ENCODE measurements at regions not wholly inside any gene's neighbourhood (a gene's known extent, or its start where the extent isn't known, plus 50 kb on each side); places are given as distances from the start of the nearest gene placed in this dataset.
"Not testable (repeated sequence)": the region's sequence is repeated elsewhere in the genome, so short reads cannot be mapped to it uniquely, and the experiment has no call there.

GRCh38 chr6:112504621-112505020 lies 157.5 kb downstream of the RFPL4B start:
- no peak for TF ChIP-seq GATA1 (IDR thresholded peaks at IDR 0.05; ENCODE audit: low read depth, low read length)
- TF ChIP-seq POLR2A (IDR thresholded peaks at IDR 0.05; ENCODE audit: low read length), result no peak
- DNase-seq, result no peak

GRCh38 chr6:112511441-112511840 lies 164.3 kb downstream of the RFPL4B start:
- no peak for DNase-seq
- no peak for TF ChIP-seq POLR2A (IDR thresholded peaks at IDR 0.05; ENCODE audit: low read length)
- TF ChIP-seq GATA1 (IDR thresholded peaks at IDR 0.05; ENCODE audit: low read depth, low read length), result no peak

GRCh38 chr6:112513175-112513574 lies 166.0 kb downstream of the RFPL4B start:
- no peak for DNase-seq
- TF ChIP-seq POLR2A (IDR thresholded peaks at IDR 0.05; ENCODE audit: low read length), result no peak

- no peak for TF ChIP-seq GATA1 (IDR thresholded peaks at IDR 0.05; ENCODE audit: low read depth, low read length)
- TF ChIP-seq POLR2A (IDR thresholded peaks at IDR 0.05; ENCODE audit: low read length), result no peak
- no peak for DNase-seq
Observed at GRCh38 chr6:112522587-112522986, 175.5 kb downstream of the RFPL4B start.

- no peak for DNase-seq
- TF ChIP-seq POLR2A (IDR thresholded peaks at IDR 0.05; ENCODE audit: low read length) (no peak), GATA1 (IDR thresholded peaks at IDR 0.05; ENCODE audit: low read depth, low read length) (no peak)
Observed at GRCh38 chr6:112524071-112524470, 176.9 kb downstream of the RFPL4B start.

GRCh38 chr6:112525749-112526148 lies 178.6 kb downstream of the RFPL4B start:
- DNase-seq, result no peak

GRCh38 chr6:112526594-112526993 lies 179.5 kb downstream of the RFPL4B start:
- no peak for DNase-seq
- TF ChIP-seq GATA1 (IDR thresholded peaks at IDR 0.05; ENCODE audit: low read depth, low read length), result no peak
- no peak for TF ChIP-seq POLR2A (IDR thresholded peaks at IDR 0.05; ENCODE audit: low read length)

More at GRCh38 chr6:112525749-112526148, 178.6 kb downstream of the RFPL4B start:
- TF ChIP-seq POLR2A (IDR thresholded peaks at IDR 0.05; ENCODE audit: low read length), result no peak
- no peak for TF ChIP-seq GATA1 (IDR thresholded peaks at IDR 0.05; ENCODE audit: low read depth, low read length)

- DNase-seq, result not testable (repeated sequence)
Observed at GRCh38 chr6:112528306-112528705, 181.2 kb downstream of the RFPL4B start.

- DNase-seq, result no peak
- TF ChIP-seq GATA1 (IDR thresholded peaks at IDR 0.05; ENCODE audit: low read depth, low read length), result no peak
- TF ChIP-seq POLR2A (IDR thresholded peaks at IDR 0.05; ENCODE audit: low read length), result no peak
Observed at GRCh38 chr6:112535816-112536215, 188.7 kb downstream of the RFPL4B start.

GRCh38 chr6:112539355-112539754 lies 192.2 kb downstream of the RFPL4B start:
- DNase-seq, result no peak

GRCh38 chr6:112541847-112542246 lies 194.7 kb downstream of the RFPL4B start:
- DNase-seq, result peak; percentile 2 to 19

More at GRCh38 chr6:112539355-112539754, 192.2 kb downstream of the RFPL4B start:
- no peak for TF ChIP-seq GATA1 (IDR thresholded peaks at IDR 0.05; ENCODE audit: low read depth, low read length)
- TF ChIP-seq POLR2A (IDR thresholded peaks at IDR 0.05; ENCODE audit: low read length), result no peak

GRCh38 chr6:112547321-112548085 lies 200.4 kb downstream of the RFPL4B start:
- not testable (repeated sequence) for DNase-seq

GRCh38 chr6:112549749-112550148 lies 202.6 kb downstream of the RFPL4B start:
- no peak for DNase-seq
- no peak for TF ChIP-seq POLR2A (IDR thresholded peaks at IDR 0.05; ENCODE audit: low read length)
- TF ChIP-seq GATA1 (IDR thresholded peaks at IDR 0.05; ENCODE audit: low read depth, low read length), result no peak

- no peak for DNase-seq
- TF ChIP-seq POLR2A (IDR thresholded peaks at IDR 0.05; ENCODE audit: low read length), result no peak
Observed at GRCh38 chr6:112557435-112557834, 210.3 kb downstream of the RFPL4B start.

GRCh38 chr6:112557961-112558360 lies 210.8 kb downstream of the RFPL4B start:
- TF ChIP-seq GATA1 (IDR thresholded peaks at IDR 0.05; ENCODE audit: low read depth, low read length) (no peak), POLR2A (IDR thresholded peaks at IDR 0.05; ENCODE audit: low read length) (no peak)
- DNase-seq, result no peak

- no peak for TF ChIP-seq GATA1 (IDR thresholded peaks at IDR 0.05; ENCODE audit: low read depth, low read length)
- TF ChIP-seq POLR2A (IDR thresholded peaks at IDR 0.05; ENCODE audit: low read length), result no peak
Observed at GRCh38 chr6:112560651-112561050, 213.5 kb downstream of the RFPL4B start.

More at GRCh38 chr6:112560651-112561050, 213.5 kb downstream of the RFPL4B start:
- no peak for DNase-seq
